HepG2 (cell line): ENCODE measurements at regions not wholly inside any gene's neighbourhood (a gene's known extent, or its start where the extent isn't known, plus 50 kb on each side); places are given as distances from the start of the nearest gene placed in this dataset.

Experiments
- AHR ChIP-seq: IDR thresholded peaks from 2 replicates; pipeline ENCODE4 v1.6.1; 2018; ENCODE audit warnings: missing genetic modification reagents, missing compliant biosample characterization
- CSRNP2 ChIP-seq: sonication (generic); formaldehyde crosslinking; conservative IDR thresholded peaks from 2 replicates; pipeline ENCODE4 v1.8.0; 2022; ENCODE audit warnings: low read depth, missing genetic modification reagents
- FOSL2 ChIP-seq: sonication (generic); formaldehyde crosslinking; IDR thresholded peaks from 2 replicates; pipeline ENCODE4 v1.4.0; 2020; ENCODE audit warnings: missing genetic modification reagents
- FOXA1 ChIP-seq, 2 experiments: fragments of 450-650 bp in 1 of 2; sonication (generic) in 1 of 2; formaldehyde crosslinking in 1 of 2; IDR thresholded peaks; 2 replicates each; pipeline versions ENCODE4 v1.4.0 to v1.6.1; 2016 to 2020; ENCODE audit warnings: missing genetic modification reagents in 1 of 2
- FUBP1 ChIP-seq: sonication (generic); formaldehyde crosslinking; IDR thresholded peaks from 2 replicates; pipeline ENCODE4 v1.5.1; 2020; ENCODE audit warnings: missing genetic modification reagents, mild to moderate bottlenecking, borderline replicate concordance
- HMGA1 ChIP-seq: sonication (generic); formaldehyde crosslinking; conservative IDR thresholded peaks from 2 replicates; pipeline ENCODE4 v1.4.0; 2020; ENCODE audit warnings: missing genetic modification reagents
- REXO4 ChIP-seq: sonication (generic); formaldehyde crosslinking; IDR thresholded peaks from 2 replicates; pipeline ENCODE4 v1.8.0; 2022; ENCODE audit warnings: missing genetic modification reagents, mild to moderate bottlenecking, borderline replicate concordance
- TMF1 ChIP-seq: sonication (generic); formaldehyde crosslinking; IDR thresholded peaks from 2 replicates; pipeline ENCODE4 v1.8.1; 2022; ENCODE audit warnings: low read depth, missing genetic modification reagents
- UBTF ChIP-seq: sonication (generic); formaldehyde crosslinking; IDR thresholded peaks from 2 replicates; pipeline ENCODE4 v1.4.0; 2020; ENCODE audit warnings: mild to moderate bottlenecking, missing genetic modification reagents
- ZBTB44 ChIP-seq: sonication (generic); formaldehyde crosslinking; IDR thresholded peaks from 2 replicates; pipeline ENCODE4 v1.4.0; 2020; ENCODE audit warnings: missing genetic modification reagents
- ZNF547 ChIP-seq: sonication (generic); formaldehyde crosslinking; IDR thresholded peaks from 2 replicates; pipeline ENCODE4 v1.5.1; 2020; ENCODE audit warnings: mild to moderate bottlenecking, missing genetic modification reagents
- ZNF720 ChIP-seq: sonication (generic); formaldehyde crosslinking; IDR thresholded peaks from 2 replicates; pipeline ENCODE4 v1.4.0; 2020; ENCODE audit warnings: missing genetic modification reagents

GRCh38 chr13:73140801-73141200, 82.0 kb downstream of the KLF5 start (continued):
- TF ChIP-seq CSRNP2 (CRISPR knock-in tag) (no peak), TMF1 (CRISPR knock-in tag) (no peak), ZNF720 (no peak), ZBTB44 (CRISPR knock-in tag) (no peak), FUBP1 (no peak), ZNF547 (no peak), FOSL2 (no peak), UBTF (CRISPR knock-in tag) (no peak), AHR (CRISPR knock-in tag) (no peak), HMGA1 (CRISPR knock-in tag) (no peak), REXO4 (CRISPR knock-in tag) (no peak), FOXA1 (IDR thresholded peaks at IDR 0.05) (no peak), FOXA1 (CRISPR knock-in tag; IDR thresholded peaks at IDR 0.05) (no peak)
